SK-N-SH (cell line): ENCODE measurements at regions not wholly inside any gene's neighbourhood (a gene's known extent, or its start where the extent isn't known, plus 50 kb on each side); places are given as distances from the start of the nearest gene placed in this dataset.
"Not testable (repeated sequence)": the region's sequence is repeated elsewhere in the genome, so short reads cannot be mapped to it uniquely, and the experiment has no call there.

Experiments
- CTCF ChIP-seq: fragments of 200-600 bp; sonication (generic); IDR thresholded peaks from 2 replicates; pipeline ENCODE4 v1.6.1; 2017; ENCODE audit warnings: antibody characterized with exemption, mild to moderate bottlenecking, moderate library complexity
- EZH2phosphoT487 ChIP-seq: fragments of 200-600 bp; sonication (generic); IDR thresholded peaks from 2 replicates; pipeline ENCODE4 v1.6.1; 2017; ENCODE audit warnings: low read depth, mixed run types, mild to moderate bottlenecking, antibody characterized with exemption, moderate library complexity, borderline replicate concordance
- FOSL2 ChIP-seq: IDR thresholded peaks from 2 replicates; pipeline ENCODE4 v1.4.0; 2012; ENCODE audit warnings: low read depth, mild to moderate bottlenecking, moderate library complexity, borderline replicate concordance
- POLR2AphosphoS5 ChIP-seq: IDR thresholded peaks from 2 replicates; pipeline ENCODE4 v1.6.1; 2012; ENCODE audit warnings: low read depth, low read length
- REST ChIP-seq: IDR thresholded peaks from 2 replicates; pipeline ENCODE4 v1.6.1; 2012; ENCODE audit warnings: mild to moderate bottlenecking, low read depth, low read length, moderate library complexity
- TCF12 ChIP-seq: IDR thresholded peaks from 2 replicates; pipeline ENCODE4 v1.4.0; 2012
- TEAD4 ChIP-seq: IDR thresholded peaks from 2 replicates; pipeline ENCODE4 v1.4.0; 2012; ENCODE audit warnings: mild to moderate bottlenecking, borderline replicate concordance; ENCODE audit not compliant: insufficient read depth

GRCh38 chr4:95952538-95952937 lies 112.6 kb downstream of the PDHA2 start:
- not testable (repeated sequence) for TF ChIP-seq EZH2phosphoT487, CTCF, POLR2AphosphoS5, TEAD4, TCF12, REST, FOSL2
